PFSK-1 (cell line): ENCODE measurements at regions not wholly inside any gene's neighbourhood (a gene's known extent, or its start where the extent isn't known, plus 50 kb on each side); places are given as distances from the start of the nearest gene placed in this dataset.

ENCODE experiments used
- FOXP2 ChIP-seq: optimal IDR thresholded peaks from 2 replicates; pipeline ENCODE3; 2011; ENCODE audit warnings: borderline replicate concordance, control low read depth, inconsistent platforms; ENCODE audit not compliant: insufficient read depth; ENCODE audit errors: extremely low read length, extremely low read depth
- POLR2AphosphoS5 ChIP-seq: IDR thresholded peaks from 2 replicates; pipeline ENCODE4 v1.6.1; 2012; ENCODE audit warnings: low read depth, mild to moderate bottlenecking, control low read depth, low read length, moderate library complexity
- REST ChIP-seq, 2 experiments: IDR thresholded peaks; 2 replicates each; pipeline versions ENCODE4 v1.6.1 to v1.8.0; 2011 to 2012; ENCODE audit warnings: low read depth in 2 of 2, low read length in 2 of 2, control low read depth in 1 of 2, inconsistent platforms in 1 of 2, mild to moderate bottlenecking in 1 of 2, moderate library complexity in 1 of 2; ENCODE audit not compliant: insufficient read depth in 1 of 2
- SIN3A ChIP-seq: IDR thresholded peaks from 2 replicates; pipeline ENCODE4 v1.6.1; 2012; ENCODE audit warnings: mild to moderate bottlenecking, low read length, moderate library complexity, borderline replicate concordance; ENCODE audit not compliant: insufficient read depth
- TAF1 ChIP-seq: IDR thresholded peaks from 2 replicates; pipeline ENCODE4 v1.6.1; 2012; ENCODE audit warnings: low read length, control low read depth, borderline replicate concordance; ENCODE audit not compliant: insufficient read depth

GRCh38 chr6:92507552-92507951 is 911.8 kb downstream of the EPHA7 start:
- no peak for TF ChIP-seq POLR2AphosphoS5
- TF ChIP-seq SIN3A = no peak
- no peak for TF ChIP-seq REST (IDR thresholded peaks at IDR 0.05; ENCODE audit: insufficient read depth in 1 of 2, low read depth in 2 of 2, low read length in 2 of 2)
- TF ChIP-seq TAF1 = no peak
- TF ChIP-seq FOXP2 = no peak
